H1 (cell line): ENCODE measurements at regions not wholly inside any gene's neighbourhood (a gene's known extent, or its start where the extent isn't known, plus 50 kb on each side); places are given as distances from the start of the nearest gene placed in this dataset.

Source experiments
- CTCF ChIA-PET: fragments of 300-600 bp; sonication (Branson Sonifier 250); formaldehyde crosslinking; loops from one replicate; lab custom pipeline; 2021; ENCODE audit not compliant: partially characterized antibody; lab: Charles Lee
- POLR2A ChIA-PET: fragments of 300-600 bp; sonication (Branson Sonifier 250); formaldehyde crosslinking; loops from one replicate; lab custom pipeline; 2021; ENCODE audit warnings: inconsistent platforms; ENCODE audit not compliant: partially characterized antibody; lab: Charles Lee
- DNase-seq, 2 experiments: peaks; one replicate each; pipeline versions ENCODE4 v3.0.0 to v3.0.0-alpha.2; 2010 to 2022; ENCODE audit warnings: low spot score in 2 of 2, low read depth in 1 of 2, mixed read lengths in 1 of 2
- FAIRE-seq: peaks from 2 replicates; lab custom pipeline; 2011; peaks lifted over from hg19 to GRCh38; lab: Jason Lieb, UNC
- H2AFZ ChIP-seq: 2 replicates; pipeline ENCODE4 v1.8.1; 2012; ENCODE audit warnings: low read length, inconsistent platforms
- H2AK5ac ChIP-seq: 2 replicates; pipeline ENCODE4 v1.6.1; 2013; ENCODE audit warnings: low read depth, low read length
- H2BK120ac ChIP-seq: replicated peaks from 2 replicates; pipeline ENCODE3; 2013; ENCODE audit warnings: low read depth, low read length, inconsistent platforms
- H2BK12ac ChIP-seq: 2 replicates; pipeline ENCODE4 v1.6.1; 2013; ENCODE audit warnings: low read depth, low read length
- H2BK15ac ChIP-seq: 2 replicates; pipeline ENCODE4 v1.6.1; 2013; ENCODE audit warnings: low read length
- H2BK20ac ChIP-seq: 2 replicates; pipeline ENCODE4 v1.6.1; 2013; ENCODE audit warnings: low read length
- H2BK5ac ChIP-seq: 2 replicates; pipeline ENCODE4 v1.6.1; 2013; ENCODE audit warnings: low read depth, low read length
- H3K14ac ChIP-seq: 2 replicates; pipeline ENCODE4 v1.6.1; 2013; ENCODE audit warnings: inconsistent platforms; ENCODE audit not compliant: insufficient read length
- H3K18ac ChIP-seq: 2 replicates; pipeline ENCODE4 v1.6.1; 2013; ENCODE audit warnings: low read length; ENCODE audit errors: extremely low read depth
- H3K23ac ChIP-seq: 2 replicates; pipeline ENCODE4 v1.6.1; 2013; ENCODE audit warnings: inconsistent platforms; ENCODE audit not compliant: insufficient read length
- H3K23me2 ChIP-seq: 2 replicates; pipeline ENCODE4 v1.6.1; 2013; ENCODE audit warnings: low read depth, low read length
- H3K27ac ChIP-seq: 2 replicates; pipeline ENCODE4 v1.6.1; 2011; ENCODE audit warnings: low read depth, low read length, inconsistent platforms
- H3K27me3 ChIP-seq, 4 experiments: replicated peaks in 1 of 4; 1 replicate in 1 of 4; 2 replicates in 3 of 4; pipeline versions ENCODE4 v1.6.1 to v1.8.1; 2011 to 2013; ENCODE audit warnings: low read length in 3 of 4, mild to moderate bottlenecking in 3 of 4, inconsistent platforms in 2 of 4, mixed read lengths in 2 of 4, moderate library complexity in 1 of 4; ENCODE audit not compliant: control insufficient read depth in 3 of 4, insufficient read depth in 3 of 4; ENCODE audit errors: extremely low read depth in 1 of 4
- H3K36me3 ChIP-seq, 4 experiments: 2 replicates each; pipeline versions ENCODE4 v1.6.1 to v1.8.1; 2011 to 2013; ENCODE audit warnings: mild to moderate bottlenecking in 4 of 4, low read length in 3 of 4, moderate library complexity in 2 of 4, control low read depth in 1 of 4, inconsistent platforms in 1 of 4; ENCODE audit not compliant: insufficient read depth in 4 of 4, control insufficient read depth in 2 of 4
- H3K4ac ChIP-seq: replicated peaks from 2 replicates; pipeline ENCODE3; 2013; ENCODE audit warnings: low read length, low read depth, mixed read lengths, inconsistent platforms; ENCODE audit not compliant: insufficient read length
- H3K4me1 ChIP-seq, 4 experiments: replicated peaks in 1 of 4; 1 replicate in 1 of 4; 2 replicates in 3 of 4; pipeline versions ENCODE4 v1.6.1 to v1.8.1; 2011 to 2013; ENCODE audit warnings: low read length in 3 of 4, inconsistent platforms in 2 of 4, mixed read lengths in 1 of 4; ENCODE audit not compliant: insufficient read depth in 4 of 4, control insufficient read depth in 3 of 4
- H3K4me2 ChIP-seq, 2 experiments: 2 replicates each; pipeline versions ENCODE4 v1.6.1 to v1.8.1; 2011 to 2013; ENCODE audit warnings: low read depth in 2 of 2, low read length in 2 of 2, control low read depth in 1 of 2, inconsistent platforms in 1 of 2, mild to moderate bottlenecking in 1 of 2; ENCODE audit not compliant: insufficient read depth in 1 of 2
- H3K4me3 ChIP-seq, 4 experiments: fragments of 200-600, 300-600 bp in 1 of 4; sonication (generic), shearing (Covaris generic), sonication (Bioruptor Twin) in 1 of 4; 2 replicates each; pipeline versions ENCODE4 v1.5.1 to v1.8.1; 2011 to 2016; ENCODE audit warnings: low read length in 4 of 4, low read depth in 3 of 4, control low read depth in 2 of 4, inconsistent platforms in 2 of 4, mild to moderate bottlenecking in 2 of 4, mixed read lengths in 1 of 4, moderate library complexity in 1 of 4; ENCODE audit not compliant: insufficient read depth in 2 of 4; ENCODE audit errors: extremely low read depth in 1 of 4
- H3K56ac ChIP-seq: replicated peaks from 2 replicates; pipeline ENCODE3; 2013; ENCODE audit warnings: low read depth, mild to moderate bottlenecking, mixed read lengths, low read length, inconsistent platforms; ENCODE audit not compliant: insufficient read length
- H3K79me1 ChIP-seq: 2 replicates; pipeline ENCODE4 v1.6.1; 2013; ENCODE audit warnings: low read depth, low read length, control low read depth
- H3K79me2 ChIP-seq, 2 experiments: 2 replicates each; pipeline versions ENCODE4 v1.6.1 to v1.8.1; 2012 to 2013; ENCODE audit warnings: low read length in 2 of 2, mild to moderate bottlenecking in 2 of 2, inconsistent platforms in 1 of 2; ENCODE audit not compliant: insufficient read depth in 2 of 2, control insufficient read depth in 1 of 2
- H3K9ac ChIP-seq, 4 experiments: replicated peaks in 1 of 4; 1 replicate in 1 of 4; 2 replicates in 3 of 4; pipeline versions ENCODE4 v1.6.1 to v1.8.1; 2011 to 2013; ENCODE audit warnings: low read depth in 3 of 4, low read length in 3 of 4, control low read depth in 2 of 4, mild to moderate bottlenecking in 2 of 4, moderate library complexity in 2 of 4, inconsistent platforms in 1 of 4; ENCODE audit errors: extremely low read depth in 1 of 4
- H3K9me3 ChIP-seq, 2 experiments: 2 replicates each; pipeline versions ENCODE4 v1.6.1 to v1.8.1; 2012 to 2013; ENCODE audit warnings: mild to moderate bottlenecking in 2 of 2, moderate library complexity in 2 of 2, control low read depth in 1 of 2, inconsistent platforms in 1 of 2, low read depth in 1 of 2, low read length in 1 of 2, mixed read lengths in 1 of 2; ENCODE audit not compliant: insufficient read depth in 2 of 2
- H4K20me1 ChIP-seq, 2 experiments: replicated peaks in 1 of 2; 2 replicates each; pipeline versions ENCODE3 to v1.8.1; 2011 to 2013; ENCODE audit warnings: inconsistent platforms in 2 of 2, low read length in 2 of 2, mild to moderate bottlenecking in 1 of 2; ENCODE audit not compliant: insufficient read depth in 2 of 2, control insufficient read depth in 1 of 2
- H4K5ac ChIP-seq: 2 replicates; pipeline ENCODE4 v1.6.1; 2013; ENCODE audit warnings: low read length, low read depth, mixed read lengths, inconsistent platforms; ENCODE audit not compliant: insufficient read length
- H4K8ac ChIP-seq: 2 replicates; pipeline ENCODE4 v1.8.0; 2013; ENCODE audit warnings: mild to moderate bottlenecking, moderate library complexity, low read length, inconsistent platforms; ENCODE audit not compliant: insufficient read depth; ENCODE audit errors: extremely low read depth
- H4K91ac ChIP-seq: replicated peaks from 2 replicates; pipeline ENCODE3; 2013; ENCODE audit warnings: low read length, mixed read lengths, inconsistent platforms; ENCODE audit not compliant: insufficient read length
- BRCA1 ChIP-seq: IDR thresholded peaks from 2 replicates; pipeline ENCODE4 v1.6.1; 2012; ENCODE audit warnings: low read depth, low read length, improper control_type of control experiment
- EZH2 ChIP-seq: fragments of 200-600 bp; sonication (generic); IDR thresholded peaks from 2 replicates; pipeline ENCODE4 v1.7.1; 2012; ENCODE audit warnings: low read depth, mild to moderate bottlenecking, moderate library complexity, low read length, inconsistent platforms; ENCODE audit not compliant: severe bottlenecking
- FOSL1 ChIP-seq: IDR thresholded peaks from 2 replicates; pipeline ENCODE4 v1.6.1; 2011; ENCODE audit warnings: mild to moderate bottlenecking, low read depth, low read length, moderate library complexity; ENCODE audit not compliant: insufficient read depth
- JUN ChIP-seq: IDR thresholded peaks from 2 replicates; pipeline ENCODE4 v1.6.1; 2011; ENCODE audit warnings: low read depth, mild to moderate bottlenecking, improper control_type of control experiment, low read length
- NRF1 ChIP-seq: IDR thresholded peaks from 2 replicates; pipeline ENCODE4 v1.6.1; 2011; ENCODE audit warnings: mild to moderate bottlenecking, low read depth, low read length, improper control_type of control experiment
- RBBP5 ChIP-seq: IDR thresholded peaks from 2 replicates; pipeline ENCODE4 v1.7.1; 2012; ENCODE audit warnings: low read depth, mild to moderate bottlenecking, inconsistent platforms, low read length, moderate library complexity, borderline replicate concordance
- SIN3A ChIP-seq, 2 experiments: IDR thresholded peaks in 1 of 2; conservative IDR thresholded peaks in 1 of 2; 2 replicates each; pipeline ENCODE4 v1.6.1; 2011 to 2012; ENCODE audit warnings: low read length in 2 of 2, improper control_type of control experiment in 1 of 2, low read depth in 1 of 2, mild to moderate bottlenecking in 1 of 2
- TEAD4 ChIP-seq: IDR thresholded peaks from 2 replicates; pipeline ENCODE4 v1.6.1; 2012; ENCODE audit warnings: low read depth, low read length, inconsistent platforms, mixed read lengths
- YY1 ChIP-seq: IDR thresholded peaks from 2 replicates; pipeline ENCODE4 v1.6.1; 2011; ENCODE audit warnings: low read depth, mild to moderate bottlenecking, low read length
- WGBS, 2 experiments: shearing (Covaris generic) in 1 of 2; methylation state at CpG; one replicate each; pipeline versions ENCODE4 v1.1.6 to v1.1.7; 2013 to 2015; ENCODE audit warnings: low lambda C conversion rate in 2 of 2, mixed read lengths in 2 of 2, inconsistent platforms in 1 of 2, low coverage in 1 of 2, missing lambda C conversion rate in 1 of 2; ENCODE audit not compliant: insufficient replicate concordance in 2 of 2, insufficient coverage in 1 of 2, insufficient read length in 1 of 2; ENCODE audit errors: extremely low coverage in 1 of 2, missing lambda C conversion rate in 1 of 2; 5-methylcytosine and 5-hydroxymethylcytosine counted together

- Histone ChIP-seq H3K56ac (no peak overlapping the region), H2BK15ac (no peak overlapping the region), H4K8ac (no peak overlapping the region), H2BK5ac (no peak overlapping the region), H4K20me1 (no peaks in the 10 kb centered on the region), H2AK5ac (no peak overlapping the region), H3K79me1 (no peaks in the 10 kb centered on the region), H2AFZ (no peak overlapping the region), H3K14ac (no peak overlapping the region), H3K9me3 (no peaks in the 10 kb centered on the region), H4K91ac (no peak overlapping the region), H3K23ac (no peak overlapping the region), H3K23me2 (no peaks in the 10 kb centered on the region), H3K4me2 (no peak overlapping the region), H2BK120ac (no peak overlapping the region), H3K27ac (no peak overlapping the region), H3K9ac (no peak overlapping the region), H2BK20ac (no peak overlapping the region), H3K4me1 (no peaks in the 10 kb centered on the region), H2BK12ac (no peak overlapping the region), H3K27me3 (no peaks in the 10 kb centered on the region), H3K4ac (no peak overlapping the region)
- 84% methylated on average over 2 of the region's 2 CpGs; no CpG with 5 or more reads in 1 of the 2 experiments for WGBS, 2 experiments
- FAIRE-seq, result no peak
- POLR2A ChIA-PET, result interaction anchor here (1.2 kb wide), 1 partner anchor 12 kb away, joined by 3 read pairs; no protein-coding TSS in a partner anchor
- TF ChIP-seq FOSL1 (no peak), RBBP5 (no peak), TEAD4 (no peak), YY1 (no peak), BRCA1 (no peak), EZH2 (no peak), NRF1 (no peak), JUN (no peak), SIN3A (conservative IDR thresholded peaks at IDR 0.05 in 1 of 2, IDR thresholded peaks at IDR 0.05 in 1 of 2; ENCODE audit: low read depth in 1 of 2, low read length in 2 of 2) (no peak)
- TF ChIP-seq, all 59 proteins: peak for 0
- CTCF ChIA-PET, result interaction anchor here (0.7 to 1.7 kb wide), 4 partner anchors 10 to 336 kb away, joined by 3 to 5 read pairs (median 4); no protein-coding TSS in a partner anchor
- no peak overlapping the region for H3K4me3 ChIP-seq
- no peak overlapping the region for H4K5ac ChIP-seq
- H3K36me3 ChIP-seq, result no peaks in the 10 kb centered on the region
- H3K79me2 ChIP-seq, result no peaks in the 10 kb centered on the region
- no peak overlapping the region for H3K18ac ChIP-seq
- no peak for DNase-seq
Measured at GRCh38 chr6:74075896-74076295, 379.9 kb downstream of the CD109 start.
